ENCODE measurements at regions not wholly inside any gene's neighbourhood (a gene's known extent, or its start where the extent isn't known, plus 50 kb on each side); places are given as distances from the start of the nearest gene placed in this dataset.

- TF ChIP-seq LCORL (IDR thresholded peaks at IDR 0.05) (no peak), LCORL (CRISPR knock-in tag; IDR thresholded peaks at IDR 0.05) (no peak), SNAPC4 (CRISPR knock-in tag; IDR thresholded peaks at IDR 0.05) (no peak), NFIB (CRISPR knock-in tag; IDR thresholded peaks at IDR 0.05; ENCODE audit: borderline replicate concordance) (no peak), MBD4 (IDR thresholded peaks at IDR 0.05; ENCODE audit: borderline replicate concordance, low read length) (no peak), STAT6 (CRISPR knock-in tag; IDR thresholded peaks at IDR 0.05; ENCODE audit: borderline replicate concordance) (no peak), ZNF512 (CRISPR knock-in tag; IDR thresholded peaks at IDR 0.05) (no peak), ZNF350 (CRISPR knock-in tag; IDR thresholded peaks at IDR 0.05; ENCODE audit: borderline replicate concordance, low read depth) (no peak), AKAP8 (CRISPR knock-in tag; IDR thresholded peaks at IDR 0.05) (no peak), ZNF292 (CRISPR knock-in tag; IDR thresholded peaks at IDR 0.05; ENCODE audit: borderline replicate concordance, low read depth) (no peak)
- TF ChIP-seq, protein P1, sequence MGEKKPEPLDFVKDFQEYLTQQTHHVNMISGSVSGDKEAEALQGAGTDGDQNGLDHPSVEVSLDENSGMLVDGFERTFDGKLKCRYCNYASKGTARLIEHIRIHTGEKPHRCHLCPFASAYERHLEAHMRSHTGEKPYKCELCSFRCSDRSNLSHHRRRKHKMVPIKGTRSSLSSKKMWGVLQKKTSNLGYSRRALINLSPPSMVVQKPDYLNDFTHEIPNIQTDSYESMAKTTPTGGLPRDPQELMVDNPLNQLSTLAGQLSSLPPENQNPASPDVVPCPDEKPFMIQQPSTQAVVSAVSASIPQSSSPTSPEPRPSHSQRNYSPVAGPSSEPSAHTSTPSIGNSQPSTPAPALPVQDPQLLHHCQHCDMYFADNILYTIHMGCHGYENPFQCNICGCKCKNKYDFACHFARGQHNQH (CRISPR knock-in tag; IDR thresholded peaks at IDR 0.05) = no peak
- TF ChIP-seq, protein P2, sequence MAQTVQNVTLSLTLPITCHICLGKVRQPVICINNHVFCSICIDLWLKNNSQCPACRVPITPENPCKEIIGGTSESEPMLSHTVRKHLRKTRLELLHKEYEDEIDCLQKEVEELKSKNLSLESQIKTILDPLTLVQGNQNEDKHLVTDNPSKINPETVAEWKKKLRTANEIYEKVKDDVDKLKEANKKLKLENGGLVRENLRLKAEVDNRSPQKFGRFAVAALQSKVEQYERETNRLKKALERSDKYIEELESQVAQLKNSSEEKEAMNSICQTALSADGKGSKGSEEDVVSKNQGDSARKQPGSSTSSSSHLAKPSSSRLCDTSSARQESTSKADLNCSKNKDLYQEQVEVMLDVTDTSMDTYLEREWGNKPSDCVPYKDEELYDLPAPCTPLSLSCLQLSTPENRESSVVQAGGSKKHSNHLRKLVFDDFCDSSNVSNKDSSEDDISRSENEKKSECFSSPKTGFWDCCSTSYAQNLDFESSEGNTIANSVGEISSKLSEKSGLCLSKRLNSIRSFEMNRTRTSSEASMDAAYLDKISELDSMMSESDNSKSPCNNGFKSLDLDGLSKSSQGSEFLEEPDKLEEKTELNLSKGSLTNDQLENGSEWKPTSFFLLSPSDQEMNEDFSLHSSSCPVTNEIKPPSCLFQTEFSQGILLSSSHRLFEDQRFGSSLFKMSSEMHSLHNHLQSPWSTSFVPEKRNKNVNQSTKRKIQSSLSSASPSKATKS (CRISPR knock-in tag; IDR thresholded peaks at IDR 0.05) = no peak
- TF ChIP-seq, protein P3, sequence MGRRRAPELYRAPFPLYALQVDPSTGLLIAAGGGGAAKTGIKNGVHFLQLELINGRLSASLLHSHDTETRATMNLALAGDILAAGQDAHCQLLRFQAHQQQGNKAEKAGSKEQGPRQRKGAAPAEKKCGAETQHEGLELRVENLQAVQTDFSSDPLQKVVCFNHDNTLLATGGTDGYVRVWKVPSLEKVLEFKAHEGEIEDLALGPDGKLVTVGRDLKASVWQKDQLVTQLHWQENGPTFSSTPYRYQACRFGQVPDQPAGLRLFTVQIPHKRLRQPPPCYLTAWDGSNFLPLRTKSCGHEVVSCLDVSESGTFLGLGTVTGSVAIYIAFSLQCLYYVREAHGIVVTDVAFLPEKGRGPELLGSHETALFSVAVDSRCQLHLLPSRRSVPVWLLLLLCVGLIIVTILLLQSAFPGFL (CRISPR knock-in tag; IDR thresholded peaks at IDR 0.05) = no peak
Measured at GRCh38 chr2:57962861-57963260, 83.7 kb upstream of the VRK2 start (continued).
